Fibroblast of lung (primary cell): ENCODE measurements at regions not wholly inside any gene's neighbourhood (a gene's known extent, or its start where the extent isn't known, plus 50 kb on each side); places are given as distances from the start of the nearest gene placed in this dataset.

ENCODE experiments used
- CTCF ChIP-seq, 2 donors: IDR thresholded peaks in 1 of 2; conservative IDR thresholded peaks in 1 of 2; 1 replicate in 1 of 2; 2 replicates in 1 of 2; pipeline ENCODE4 v1.5.1; 2011 to 2012; ENCODE audit warnings: low read length in 2 of 2, control low read depth in 1 of 2, inconsistent platforms in 1 of 2, low read depth in 1 of 2, mild to moderate bottlenecking in 1 of 2
- EZH2 ChIP-seq: IDR thresholded peaks from 2 replicates; pipeline ENCODE4 v1.5.1; 2012; ENCODE audit warnings: low read length, control low read depth, mild to moderate bottlenecking; ENCODE audit errors: missing control alignments

GRCh38 chr20:8990770-8991169 lies 78.1 kb upstream of the PLCB4 start:
- TF ChIP-seq CTCF (conservative IDR thresholded peaks at IDR 0.05 in 1 of 2, IDR thresholded peaks at IDR 0.05 in 1 of 2; ENCODE audit: low read depth in 1 of 2, low read length in 2 of 2) (no peak), EZH2 (no peak)
